AG20443 (cell line): ENCODE measurements at regions not wholly inside any gene's neighbourhood (a gene's known extent, or its start where the extent isn't known, plus 50 kb on each side); places are given as distances from the start of the nearest gene placed in this dataset.
"Not testable (repeated sequence)": the region's sequence is repeated elsewhere in the genome, so short reads cannot be mapped to it uniquely, and the experiment has no call there.

ENCODE experiments used
- DNase-seq: peaks from one replicate; pipeline ENCODE4 v3.0.0; 2012; ENCODE audit warnings: low spot score, mixed read lengths

- no peak for DNase-seq
These were observed 284.5 kb upstream of the POU5F2 start for GRCh38 chr5:94025788-94026473.

DNA sequence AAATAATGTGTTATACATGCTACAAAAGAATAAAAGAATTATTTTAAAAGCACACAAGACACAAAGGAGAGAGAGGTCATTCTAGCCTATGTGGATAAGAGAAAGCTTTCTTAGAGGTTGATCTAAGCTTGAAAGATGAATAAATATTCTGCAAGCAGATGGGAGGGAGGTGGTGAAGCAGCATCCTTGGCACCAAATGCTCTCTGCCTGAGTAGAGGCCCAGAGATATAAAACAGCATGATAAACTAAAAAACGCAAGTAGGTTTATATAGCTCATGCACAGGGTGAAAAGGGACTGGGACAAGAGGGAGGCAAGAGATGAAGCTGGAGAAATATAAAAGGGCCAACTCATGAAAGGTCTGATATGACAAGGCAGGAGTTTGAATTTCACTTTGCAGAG, 283.2 kb upstream of the POU5F2 start:
- DNase-seq: no peak

- peak; percentile 36 for DNase-seq
These were observed 282.7 kb upstream of the POU5F2 start for GRCh38 chr5:94024101-94024500.

DNA sequence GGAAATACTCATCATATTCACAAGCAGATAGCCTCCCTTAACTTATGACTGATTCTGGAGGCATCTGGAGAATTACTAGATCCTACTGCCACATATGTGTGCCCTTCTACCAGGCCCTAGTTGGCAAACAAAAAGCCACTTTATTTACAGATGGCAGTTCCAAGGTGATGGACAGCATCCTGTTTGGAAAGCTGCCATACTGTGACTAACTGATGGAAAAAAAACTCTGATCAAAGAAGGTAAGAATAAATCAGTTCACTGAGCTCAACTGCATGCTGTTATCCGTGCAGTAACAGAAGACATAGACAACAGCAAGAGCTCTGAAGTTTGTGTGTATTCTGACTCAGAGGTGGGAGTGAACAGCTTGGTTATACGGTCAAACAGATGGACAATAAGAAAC, 279.8 kb upstream of the POU5F2 start:
- peak; percentile 33 for DNase-seq

GRCh38 chr5:94017579-94017978, 276.2 kb upstream of the POU5F2 start:
- no peak for DNase-seq

- DNase-seq: no peak
These were observed 269.4 kb upstream of the POU5F2 start for GRCh38 chr5:94010814-94011213.

DNA sequence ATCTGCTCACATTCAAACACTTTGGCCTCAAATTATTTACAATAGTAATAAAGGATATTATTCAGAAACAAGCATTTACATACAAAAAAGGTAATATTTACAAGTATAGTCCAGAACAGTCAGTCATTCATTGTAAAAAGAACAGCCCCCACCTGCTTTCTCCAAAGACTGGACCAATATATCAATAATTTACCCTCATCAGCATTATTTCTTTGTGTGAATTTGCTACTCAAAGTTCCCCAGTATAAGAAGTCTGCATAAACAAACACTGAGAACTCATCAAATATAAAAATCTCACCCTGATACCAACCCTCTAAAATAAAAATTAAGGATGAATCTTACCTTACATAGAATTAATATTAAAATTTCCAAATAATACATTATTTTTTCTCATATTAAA, 267.8 kb upstream of the POU5F2 start:
- no peak for DNase-seq

- DNase-seq: no peak
These were observed 257.6 kb upstream of the POU5F2 start for GRCh38 chr5:93998951-93999455.

DNA sequence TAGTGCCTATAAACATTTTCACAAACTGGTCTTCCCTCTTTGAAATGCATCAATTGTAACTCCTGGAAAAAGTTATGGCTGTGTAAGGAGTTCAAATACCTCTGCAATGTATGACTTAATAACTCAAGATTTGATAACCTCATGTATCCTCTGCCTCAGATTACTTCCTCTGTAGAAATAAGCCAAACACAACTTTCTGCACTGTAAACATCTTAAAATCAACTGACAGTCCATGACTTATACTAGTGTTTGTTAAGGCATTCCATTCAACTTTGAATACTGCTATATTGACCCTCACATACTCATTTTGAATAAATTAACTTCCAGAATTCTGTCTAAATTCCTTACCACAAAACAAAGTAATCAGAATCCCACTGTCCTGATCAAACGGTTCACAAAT, 256.2 kb upstream of the POU5F2 start:
- DNase-seq: no peak

- peak; percentile 14 for DNase-seq
These were observed 253.8 kb upstream of the POU5F2 start for GRCh38 chr5:93995126-93995621.

- DNase-seq: no peak
These were observed 251.8 kb upstream of the POU5F2 start for GRCh38 chr5:93993161-93993560.

DNA sequence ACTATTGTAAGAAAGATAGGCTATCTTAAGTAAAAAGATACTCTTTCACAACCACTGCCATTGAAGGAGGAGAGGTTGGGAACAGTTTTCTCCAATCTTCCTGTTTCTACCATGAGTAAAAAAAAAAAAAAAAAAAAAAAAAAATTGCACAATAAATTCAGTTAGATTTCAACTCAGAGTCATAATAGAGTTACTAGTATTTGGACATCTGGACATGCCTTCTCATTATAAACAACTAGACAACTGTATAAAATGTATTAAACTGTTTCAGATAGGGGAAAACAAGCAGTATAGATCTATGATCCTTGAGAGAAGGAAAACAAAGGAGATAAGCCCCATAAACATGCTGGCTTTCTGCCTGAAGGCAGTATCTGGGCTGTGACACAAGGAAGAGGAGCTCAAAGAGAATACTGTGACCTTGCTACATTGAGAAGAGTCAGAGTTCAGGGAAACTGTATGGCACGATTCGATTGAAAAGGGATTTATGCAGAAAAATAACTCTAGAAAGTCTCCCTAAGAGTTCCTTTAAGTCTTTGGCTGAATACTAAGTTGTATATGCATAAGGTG, 249.2 kb upstream of the POU5F2 start:
- DNase-seq: no peak

- DNase-seq: not testable (repeated sequence)
These were observed 244.7 kb upstream of the POU5F2 start for GRCh38 chr5:93985940-93986570.

GRCh38 chr5:93978222-93978621, 236.8 kb upstream of the POU5F2 start:
- DNase-seq: no peak

DNA sequence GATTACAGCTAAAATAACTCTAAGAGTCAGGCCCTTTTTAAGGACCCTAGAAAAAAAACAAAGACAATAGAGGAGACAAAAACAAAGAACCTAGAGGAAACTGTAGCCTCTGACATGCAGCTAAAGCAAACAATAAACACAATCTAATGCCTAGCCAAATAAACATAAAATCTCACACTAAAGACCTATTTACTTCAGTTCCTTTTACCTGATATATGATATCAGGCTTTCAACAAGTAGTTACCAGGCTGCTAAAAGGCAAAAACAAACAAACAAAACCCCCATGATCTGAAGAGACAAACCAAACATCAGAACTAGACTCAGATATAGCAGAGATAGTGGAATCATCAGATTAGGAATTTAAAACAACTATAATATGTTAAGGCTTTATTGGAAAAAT, 226.5 kb upstream of the POU5F2 start:
- no peak for DNase-seq

DNA sequence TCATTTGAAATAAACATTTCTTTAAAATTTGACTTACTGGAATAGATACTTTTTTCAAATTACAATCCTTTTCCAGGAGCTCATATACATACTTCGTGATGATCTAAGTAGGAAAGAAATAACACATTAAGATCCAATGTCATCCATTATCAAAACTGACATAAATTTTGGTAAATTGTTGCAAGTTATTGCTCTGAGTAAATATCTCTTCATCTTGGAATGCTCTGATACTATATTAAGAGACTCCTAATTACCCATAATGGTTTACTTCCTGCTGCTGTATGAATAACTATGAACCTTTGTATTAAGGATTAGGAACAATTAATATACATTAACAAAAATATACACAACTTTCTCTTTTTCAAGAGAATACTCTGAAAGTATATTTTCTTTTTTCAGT, 223.0 kb upstream of the POU5F2 start:
- DNase-seq: no peak

- DNase-seq: no peak
These were observed 218.6 kb upstream of the POU5F2 start for GRCh38 chr5:93960042-93960441.

DNA sequence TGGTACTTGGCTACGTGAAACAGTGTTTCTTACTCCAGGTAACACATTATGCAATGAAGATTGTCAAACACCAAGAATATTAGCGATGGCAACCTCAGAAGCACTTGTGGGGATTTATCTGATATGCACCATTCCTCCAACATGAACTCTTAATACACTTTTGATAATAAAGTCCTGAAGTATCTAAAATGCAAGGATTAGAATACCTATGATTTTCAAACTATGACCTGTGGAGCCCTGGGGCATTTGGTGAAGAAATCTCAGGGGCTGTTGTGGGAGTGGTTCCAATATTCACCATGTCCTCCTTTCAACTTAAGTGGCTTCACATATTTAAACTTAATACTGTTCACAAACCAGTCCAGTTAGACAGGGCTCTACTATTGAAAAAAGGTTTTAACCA, 214.6 kb upstream of the POU5F2 start:
- DNase-seq: no peak

- no peak for DNase-seq
These were observed 213.1 kb upstream of the POU5F2 start for GRCh38 chr5:93954421-93955069.

DNA sequence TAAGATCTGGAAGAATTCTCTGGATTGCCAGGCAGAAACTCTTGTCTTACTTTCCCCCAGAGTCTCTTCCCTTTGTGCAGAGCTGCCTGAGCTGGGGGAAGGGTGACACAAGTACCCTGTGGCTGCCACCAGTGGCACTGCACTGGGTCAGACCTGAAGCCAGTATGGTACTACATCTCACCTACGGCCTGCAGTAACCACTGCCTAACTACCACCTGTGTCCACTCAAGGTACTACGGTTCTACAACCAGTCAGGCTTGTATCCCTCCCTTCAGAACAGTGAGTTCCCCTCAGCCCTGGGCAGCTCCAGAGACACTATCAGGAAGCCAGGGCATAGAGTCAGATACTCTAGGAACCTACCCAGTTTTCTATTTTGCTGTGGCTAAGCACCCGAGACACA, 212.0 kb upstream of the POU5F2 start:
- DNase-seq: no peak

DNA sequence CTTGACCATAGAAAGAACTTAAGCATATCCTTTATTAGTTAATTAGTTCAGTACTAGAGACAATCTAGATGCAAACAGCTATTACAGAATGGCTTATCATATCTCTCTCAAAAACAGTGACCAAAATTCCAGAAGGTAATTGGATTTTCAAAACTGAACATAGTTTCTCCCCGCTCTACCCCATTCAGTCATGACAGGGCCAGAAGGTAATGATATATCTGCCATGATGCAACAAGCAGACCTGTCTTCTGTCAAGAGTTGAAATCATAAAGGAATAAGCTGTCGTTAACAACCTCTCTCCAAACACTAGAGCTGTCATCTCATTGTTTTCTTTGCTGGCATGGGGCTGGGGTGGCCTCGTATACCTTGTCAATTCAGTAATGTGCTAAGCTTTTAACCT, 200.5 kb upstream of the POU5F2 start:
- no peak for DNase-seq

DNA sequence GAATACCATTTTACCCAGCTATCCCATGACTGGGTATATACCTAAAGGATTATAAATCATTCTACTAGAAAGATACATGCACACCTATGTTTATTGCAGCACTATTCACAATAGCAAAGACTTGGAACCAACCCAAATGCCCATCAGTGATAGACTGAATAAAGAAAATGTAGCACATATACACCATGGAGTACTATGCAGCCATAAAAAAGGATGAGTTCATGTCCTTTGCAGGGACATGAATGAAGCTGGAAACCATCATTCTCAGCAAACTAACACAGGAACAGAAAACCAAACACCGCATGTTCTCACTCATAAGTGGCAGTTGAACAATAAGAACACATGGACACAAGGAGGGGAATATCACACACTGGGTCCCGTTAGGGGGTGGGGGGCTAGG, 191.9 kb upstream of the POU5F2 start:
- not testable (repeated sequence) for DNase-seq

DNA sequence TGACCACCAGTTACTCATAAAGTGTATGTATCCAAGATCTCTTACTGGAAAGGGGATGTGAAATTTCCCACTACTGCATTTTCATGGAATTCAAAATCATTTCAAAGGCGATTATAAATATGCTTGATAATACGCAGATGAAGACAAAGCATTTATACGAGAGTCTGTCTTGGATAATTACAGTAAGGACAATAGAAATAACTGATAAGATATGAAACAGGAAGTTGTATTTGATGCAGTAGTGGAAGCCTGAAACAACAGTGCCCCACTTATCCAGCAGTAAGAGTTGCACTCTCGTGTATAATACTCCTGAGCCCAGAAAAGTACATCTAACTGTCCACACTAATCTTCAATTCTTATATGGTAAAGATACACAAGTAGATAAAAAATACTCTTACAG, 188.7 kb upstream of the POU5F2 start:
- DNase-seq: no peak
